Hematopoietic multipotent progenitor cell (in vitro differentiated cells): ENCODE measurements at regions not wholly inside any gene's neighbourhood (a gene's known extent, or its start where the extent isn't known, plus 50 kb on each side); places are given as distances from the start of the nearest gene placed in this dataset.

Experiments used
- DNase-seq, 3 donors: peaks; one replicate each; pipeline ENCODE4 v3.0.0-alpha.2; 2011 to 2015; ENCODE audit warnings: low read depth in 2 of 3, low spot score in 2 of 3

- DNase-seq = no peak
Measured at GRCh38 chr5:158309088-158309807, 450.3 kb upstream of the CLINT1 start.

- DNase-seq = no peak
Measured at GRCh38 chr5:158308429-158309025, 449.6 kb upstream of the CLINT1 start.

GRCh38 chr5:158305861-158306260 lies 446.9 kb upstream of the CLINT1 start:
- DNase-seq = no peak

GRCh38 chr5:158304607-158305006 lies 445.7 kb upstream of the CLINT1 start:
- no peak for DNase-seq

GRCh38 chr5:158303883-158304282 lies 444.9 kb upstream of the CLINT1 start:
- DNase-seq = no peak

GRCh38 chr5:158303275-158303674 lies 444.3 kb upstream of the CLINT1 start:
- no peak for DNase-seq

GRCh38 chr5:158302029-158302428 lies 443.1 kb upstream of the CLINT1 start:
- DNase-seq = no peak

- DNase-seq = no peak
Measured at GRCh38 chr5:158301186-158301585, 442.2 kb upstream of the CLINT1 start.

- no peak for DNase-seq
Measured at GRCh38 chr5:158300256-158300655, 441.3 kb upstream of the CLINT1 start.

- no peak for DNase-seq
Measured at GRCh38 chr5:158297002-158297527, 438.1 kb upstream of the CLINT1 start.

GRCh38 chr5:158294701-158295100 lies 435.8 kb upstream of the CLINT1 start:
- no peak for DNase-seq

- DNase-seq = no peak
Measured at GRCh38 chr5:158292981-158293380, 434.0 kb upstream of the CLINT1 start.

GRCh38 chr5:158289967-158290366 lies 431.0 kb upstream of the CLINT1 start:
- DNase-seq = no peak

GRCh38 chr5:158288272-158288657 lies 429.3 kb upstream of the CLINT1 start:
- DNase-seq = no peak

- no peak for DNase-seq
Measured at GRCh38 chr5:158287643-158288271, 428.8 kb upstream of the CLINT1 start.

- DNase-seq = no peak
Measured at GRCh38 chr5:158286827-158287226, 427.9 kb upstream of the CLINT1 start.

GRCh38 chr5:158285698-158286097 lies 426.8 kb upstream of the CLINT1 start:
- DNase-seq = no peak

- no peak for DNase-seq
Measured at GRCh38 chr5:158284242-158284641, 425.3 kb upstream of the CLINT1 start.

GRCh38 chr5:158283397-158283796 lies 424.5 kb upstream of the CLINT1 start:
- DNase-seq = no peak

GRCh38 chr5:158278216-158278925 lies 419.4 kb upstream of the CLINT1 start:
- no peak for DNase-seq

- no peak for DNase-seq
Measured at GRCh38 chr5:158277276-158277675, 418.3 kb upstream of the CLINT1 start.
